ENCODE measurements at regions not wholly inside any gene's neighbourhood (a gene's known extent, or its start where the extent isn't known, plus 50 kb on each side); places are given as distances from the start of the nearest gene placed in this dataset.

GRCh38 chr11:122007601-122008071 is 108.4 kb downstream of the BLID start:
- no peak for TF ChIP-seq EP300 (conservative IDR thresholded peaks at IDR 0.05; ENCODE audit: poor library complexity, severe bottlenecking)
- TF ChIP-seq, protein P1, sequence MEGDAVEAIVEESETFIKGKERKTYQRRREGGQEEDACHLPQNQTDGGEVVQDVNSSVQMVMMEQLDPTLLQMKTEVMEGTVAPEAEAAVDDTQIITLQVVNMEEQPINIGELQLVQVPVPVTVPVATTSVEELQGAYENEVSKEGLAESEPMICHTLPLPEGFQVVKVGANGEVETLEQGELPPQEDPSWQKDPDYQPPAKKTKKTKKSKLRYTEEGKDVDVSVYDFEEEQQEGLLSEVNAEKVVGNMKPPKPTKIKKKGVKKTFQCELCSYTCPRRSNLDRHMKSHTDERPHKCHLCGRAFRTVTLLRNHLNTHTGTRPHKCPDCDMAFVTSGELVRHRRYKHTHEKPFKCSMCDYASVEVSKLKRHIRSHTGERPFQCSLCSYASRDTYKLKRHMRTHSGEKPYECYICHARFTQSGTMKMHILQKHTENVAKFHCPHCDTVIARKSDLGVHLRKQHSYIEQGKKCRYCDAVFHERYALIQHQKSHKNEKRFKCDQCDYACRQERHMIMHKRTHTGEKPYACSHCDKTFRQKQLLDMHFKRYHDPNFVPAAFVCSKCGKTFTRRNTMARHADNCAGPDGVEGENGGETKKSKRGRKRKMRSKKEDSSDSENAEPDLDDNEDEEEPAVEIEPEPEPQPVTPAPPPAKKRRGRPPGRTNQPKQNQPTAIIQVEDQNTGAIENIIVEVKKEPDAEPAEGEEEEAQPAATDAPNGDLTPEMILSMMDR (IDR thresholded peaks at IDR 0.05; ENCODE audit: poor library complexity, severe bottlenecking): no peak
- TF ChIP-seq REST (IDR thresholded peaks at IDR 0.05; ENCODE audit: borderline replicate concordance): no peak

Data from neural cell (in vitro differentiated cells).